HCT116 (cell line): ENCODE measurements at regions not wholly inside any gene's neighbourhood (a gene's known extent, or its start where the extent isn't known, plus 50 kb on each side); places are given as distances from the start of the nearest gene placed in this dataset.

Experiments used
- ATAC-seq: fragments of 200-7000 bp; cut with Tn5 transposase; 2 replicates; pipeline ENCODE4 v1.9.1; 2020; ENCODE audit warnings: mild to moderate bottlenecking, moderate library complexity
- BruUV-seq: library from RNA; stranded (reverse); fragments of 400-500 nt; replicated peaks from 2 replicates; lab custom pipeline; 2021; lab: Mats Ljungman, UMichigan
- CTCF ChIA-PET: fragments of 300-600 bp; sonication (Branson Sonifier 250); formaldehyde crosslinking; loops from one replicate; lab custom pipeline; 2021; ENCODE audit warnings: antibody characterized with exemption; lab: Charles Lee
- POLR2A ChIA-PET: fragments of 300-600, 350-600 bp; sonication (Branson Sonifier 250); formaldehyde crosslinking; loops from one replicate; lab custom pipeline; 2021; ENCODE audit warnings: antibody characterized with exemption; lab: Charles Lee
- RAD21 ChIA-PET, 2 experiments: fragments of 300-600 bp; sonication (Branson Sonifier 250); formaldehyde crosslinking; loops; one replicate each; lab custom pipeline; 2023; ENCODE audit warnings: low total read pairs in 2 of 2; ENCODE audit not compliant: uncharacterized antibody in 2 of 2, unreplicated experiment in 2 of 2, low non-redundant PET in 1 of 2; lab: Charles Lee
- DNase-seq: peaks from one replicate; pipeline ENCODE4 v3.0.0-alpha.2; 2010; ENCODE audit warnings: low read depth, low spot score
- H2AFZ ChIP-seq: fragments of 200-600 bp; shearing (Covaris generic), sonication (generic); 2 replicates; pipeline ENCODE4 v1.6.1; 2017; ENCODE audit warnings: low read depth, mixed run types, mixed read lengths, antibody characterized with exemption, low read length; ENCODE audit not compliant: poor library complexity, severe bottlenecking
- H3K27ac ChIP-seq: 2 replicates; pipeline ENCODE4 v1.5.1; 2012; ENCODE audit warnings: low read depth, low read length
- H3K27me3 ChIP-seq: fragments of 200-600 bp; sonication (generic); 2 replicates; pipeline ENCODE4 v1.6.1; 2016; ENCODE audit warnings: mixed run types, low read length, mixed read lengths; ENCODE audit not compliant: insufficient read depth
- H3K36me3 ChIP-seq, 2 experiments: fragments of 200-500 bp in 1 of 2; fragments of 200-600 bp in 1 of 2; sonication (Bioruptor generic) in 1 of 2; sonication (generic) in 1 of 2; 2 replicates each; pipeline versions ENCODE4 v1.5.1 to v1.6.1; 2014 to 2016; ENCODE audit warnings: low read length in 2 of 2, inconsistent platforms in 1 of 2, mixed read lengths in 1 of 2, mixed run types in 1 of 2; ENCODE audit not compliant: insufficient read depth in 2 of 2, control insufficient read depth in 1 of 2
- H3K4me1 ChIP-seq, 2 experiments: fragments of 200-600 bp in 1 of 2; sonication (generic) in 1 of 2; 2 replicates each; pipeline versions ENCODE4 v1.5.1 to v1.6.1; 2012 to 2017; ENCODE audit warnings: low read length in 2 of 2, inconsistent platforms in 1 of 2, mild to moderate bottlenecking in 1 of 2, mixed read lengths in 1 of 2, mixed run types in 1 of 2, moderate library complexity in 1 of 2; ENCODE audit not compliant: insufficient read depth in 2 of 2, control insufficient read depth in 1 of 2
- H3K4me2 ChIP-seq: fragments of 200-600 bp; sonication (generic); 2 replicates; pipeline ENCODE4 v1.6.1; 2017; ENCODE audit warnings: mixed run types, low read length, mixed read lengths
- H3K4me3 ChIP-seq, 2 experiments: fragments of 200-600 bp in 1 of 2; sonication (generic) in 1 of 2; replicated peaks in 1 of 2; 2 replicates each; pipeline ENCODE4 v1.5.1; 2011 to 2016; ENCODE audit warnings: low read length in 2 of 2, control low read depth in 1 of 2, low read depth in 1 of 2, mild to moderate bottlenecking in 1 of 2, mixed read lengths in 1 of 2, mixed run types in 1 of 2
- H3K79me2 ChIP-seq: fragments of 200-600 bp; sonication (generic); 2 replicates; pipeline ENCODE4 v1.6.1; 2017; ENCODE audit warnings: mild to moderate bottlenecking, mixed run types, low read length, moderate library complexity, mixed read lengths; ENCODE audit not compliant: insufficient read depth
- H3K9ac ChIP-seq: fragments of 200-600 bp; sonication (generic); 2 replicates; pipeline ENCODE4 v1.6.1; 2016; ENCODE audit warnings: low read length, mixed read lengths
- H3K9me2 ChIP-seq: fragments of 200-600 bp; sonication (generic), shearing (Covaris generic); 2 replicates; pipeline ENCODE4 v1.6.1; 2017; ENCODE audit warnings: mixed run types, mild to moderate bottlenecking, moderate library complexity; ENCODE audit not compliant: insufficient read depth
- H3K9me3 ChIP-seq, 2 experiments: fragments of 200-500 bp in 1 of 2; fragments of 200-600 bp in 1 of 2; sonication (Bioruptor generic) in 1 of 2; sonication (generic) in 1 of 2; 2 replicates each; pipeline ENCODE4 v1.6.1; 2014 to 2017; ENCODE audit warnings: low read length in 2 of 2, mixed read lengths in 2 of 2, inconsistent platforms in 1 of 2, low read depth in 1 of 2, mild to moderate bottlenecking in 1 of 2, mixed run types in 1 of 2, moderate library complexity in 1 of 2; ENCODE audit not compliant: control insufficient read depth in 1 of 2, insufficient read depth in 1 of 2
- H4K20me1 ChIP-seq: fragments of 200-600 bp; sonication (generic), shearing (Covaris generic); 2 replicates; pipeline ENCODE4 v1.6.1; 2017; ENCODE audit warnings: mixed run types, mild to moderate bottlenecking, moderate library complexity; ENCODE audit not compliant: insufficient read depth
- CBX3 ChIP-seq: IDR thresholded peaks from 2 replicates; pipeline ENCODE4 v1.6.1; 2012; ENCODE audit warnings: low read depth
- CEBPB ChIP-seq: IDR thresholded peaks from 2 replicates; pipeline ENCODE4 v1.6.1; 2012; ENCODE audit warnings: low read depth
- CTCF ChIP-seq, 3 experiments: fragments of 200-600 bp in 1 of 3; sonication (generic) in 1 of 3; IDR thresholded peaks in 2 of 3; conservative IDR thresholded peaks in 1 of 3; 2 replicates each; pipeline ENCODE4 v1.5.1; 2012 to 2017; ENCODE audit warnings: low read depth in 2 of 3, low read length in 2 of 3, antibody characterized with exemption in 1 of 3, borderline replicate concordance in 1 of 3, control low read depth in 1 of 3, mild to moderate bottlenecking in 1 of 3, mixed read lengths in 1 of 3, mixed run types in 1 of 3, moderate library complexity in 1 of 3; ENCODE audit not compliant: insufficient read depth in 1 of 3
- EGR1 ChIP-seq: IDR thresholded peaks from 2 replicates; pipeline ENCODE4 v1.6.1; 2012; ENCODE audit warnings: low read depth
- EZH2 ChIP-seq: fragments of 200-600 bp; sonication (generic); IDR thresholded peaks from 2 replicates; pipeline ENCODE4 v1.6.1; 2017; ENCODE audit warnings: antibody characterized with exemption, mixed run types
- EZH2phosphoT487 ChIP-seq: fragments of 200-600 bp; IDR thresholded peaks from 2 replicates; pipeline ENCODE4 v1.6.1; 2018; ENCODE audit warnings: antibody characterized with exemption, borderline replicate concordance
- FOSL1 ChIP-seq: IDR thresholded peaks from 2 replicates; pipeline ENCODE4 v1.6.1; 2012; ENCODE audit warnings: low read depth
- REST ChIP-seq: IDR thresholded peaks from 2 replicates; pipeline ENCODE4 v1.6.1; 2012; ENCODE audit warnings: low read depth
- SIN3A ChIP-seq: IDR thresholded peaks from 2 replicates; pipeline ENCODE4 v1.6.1; 2012; ENCODE audit warnings: low read depth
- SP1 ChIP-seq: IDR thresholded peaks from 2 replicates; pipeline ENCODE4 v1.6.1; 2012; ENCODE audit warnings: low read depth
- SRF ChIP-seq: IDR thresholded peaks from 2 replicates; pipeline ENCODE4 v1.6.1; 2012; ENCODE audit warnings: low read depth
- TCF7L2 ChIP-seq: IDR thresholded peaks from 2 replicates; pipeline ENCODE4 v1.7.0; 2011; ENCODE audit warnings: borderline replicate concordance, inconsistent platforms; ENCODE audit not compliant: insufficient read depth, insufficient read length; ENCODE audit errors: extremely low read depth
- YY1 ChIP-seq: IDR thresholded peaks from 2 replicates; pipeline ENCODE4 v1.6.1; 2011; ENCODE audit warnings: low read length, low read depth, moderate library complexity, mild to moderate bottlenecking; ENCODE audit not compliant: insufficient replicate concordance; ENCODE audit errors: extremely low read depth
- ZBTB33 ChIP-seq: IDR thresholded peaks from 2 replicates; pipeline ENCODE4 v1.6.1; 2011; ENCODE audit warnings: mild to moderate bottlenecking, low read length, moderate library complexity; ENCODE audit not compliant: insufficient replicate concordance; ENCODE audit errors: extremely low read depth
- ZFX ChIP-seq: fragments of 450-650 bp; IDR thresholded peaks from 2 replicates; pipeline ENCODE4 v1.6.1; 2017
- intact Hi-C: fragments of 100-400 bp; cut with micrococcal nuclease; formaldehyde crosslinking; loops from 2 replicates; pipeline ENCODE4 v1.10.0; 2022

GRCh38 chr13:74969419-74969818 lies 512.5 kb downstream of the TBC1D4 start:
- CTCF ChIA-PET = no interaction called here

More at GRCh38 chr13:74969419-74969818, 512.5 kb downstream of the TBC1D4 start:
- DNase-seq = no peak
- ChIA-PET POLR2A (no interaction called here), RAD21 (no interaction called here)
- no peaks in the 10 kb centered on the region for H3K36me3 ChIP-seq
- H3K9ac ChIP-seq = no peak overlapping the region
- H2AFZ ChIP-seq = no peak overlapping the region
- TF ChIP-seq SRF (no peak), SP1 (no peak), TCF7L2 (no peak), EZH2 (no peak), SIN3A (no peak), CEBPB (no peak), YY1 (no peak), EZH2phosphoT487 (no peak), ZBTB33 (no peak), FOSL1 (no peak), REST (no peak), ZFX (no peak), CBX3 (no peak), EGR1 (no peak), CTCF (IDR thresholded peaks at IDR 0.05 in 2 of 3, conservative IDR thresholded peaks at IDR 0.05 in 1 of 3; ENCODE audit: borderline replicate concordance in 1 of 3, insufficient read depth in 1 of 3, low read depth in 2 of 3, low read length in 2 of 3) (no peak)
- BruUV-seq = no TSS peak
- no peaks in the 10 kb centered on the region for H3K27me3 ChIP-seq
- H3K9me3 ChIP-seq = no peaks in the 10 kb centered on the region
- no peak overlapping the region for H3K4me2 ChIP-seq
- H4K20me1 ChIP-seq = no peaks in the 10 kb centered on the region
- no peak for ATAC-seq
- no peaks in the 10 kb centered on the region for H3K4me1 ChIP-seq
- H3K27ac ChIP-seq = no peak overlapping the region
- no peaks in the 10 kb centered on the region for H3K79me2 ChIP-seq
- H3K4me3 ChIP-seq = no peak overlapping the region
- no peaks in the 10 kb centered on the region for H3K9me2 ChIP-seq
- intact Hi-C loops = no loop called here
